Neural cell (in vitro differentiated cells): ENCODE measurements at regions not wholly inside any gene's neighbourhood (a gene's known extent, or its start where the extent isn't known, plus 50 kb on each side); places are given as distances from the start of the nearest gene placed in this dataset.

Experiments used
- CTCF ChIP-seq: fragments of 450-650 bp; IDR thresholded peaks from 2 replicates; pipeline ENCODE4 v1.5.1; 2014; ENCODE audit warnings: antibody characterized with exemption, mild to moderate bottlenecking, moderate library complexity; ENCODE audit not compliant: poor library complexity, severe bottlenecking
- EP300 ChIP-seq: fragments of 450-650 bp; conservative IDR thresholded peaks from 2 replicates; pipeline ENCODE4 v1.6.1; 2014; ENCODE audit warnings: antibody characterized with exemption, mild to moderate bottlenecking, moderate library complexity; ENCODE audit not compliant: poor library complexity, severe bottlenecking
- EZH2 ChIP-seq: fragments of 200-600, 300-800 bp; shearing (Covaris generic), sonication (generic); IDR thresholded peaks from 2 replicates; pipeline ENCODE4 v1.6.1; 2014; ENCODE audit warnings: antibody characterized with exemption, low read length, borderline replicate concordance, mild to moderate bottlenecking; ENCODE audit not compliant: insufficient read depth, poor library complexity, severe bottlenecking
- POLR2AphosphoS5 ChIP-seq: IDR thresholded peaks from 2 replicates; pipeline ENCODE4 v1.6.1; 2012
- RAD21 ChIP-seq: fragments of 450-650 bp; conservative IDR thresholded peaks from 2 replicates; pipeline ENCODE4 v1.6.1; 2014; ENCODE audit warnings: antibody characterized with exemption, mild to moderate bottlenecking, moderate library complexity
- REST ChIP-seq: IDR thresholded peaks from 2 replicates; pipeline ENCODE4 v1.6.1; 2012; ENCODE audit warnings: borderline replicate concordance
- SMC3 ChIP-seq: fragments of 450-650 bp; conservative IDR thresholded peaks from 2 replicates; pipeline ENCODE4 v1.6.1; 2014; ENCODE audit warnings: antibody characterized with exemption, mild to moderate bottlenecking, moderate library complexity; ENCODE audit not compliant: poor library complexity
- TAF1 ChIP-seq: IDR thresholded peaks from 2 replicates; pipeline ENCODE4 v1.6.1; 2012; ENCODE audit warnings: low read depth

GRCh38 chr1:223018534-223018933 lies 124.5 kb downstream of the TLR5 start:
- no peak for TF ChIP-seq CTCF
- no peak for TF ChIP-seq EP300
- no peak for TF ChIP-seq RAD21
- no peak for TF ChIP-seq SMC3
- no peak for TF ChIP-seq EZH2
- no peak for TF ChIP-seq REST
- no peak for TF ChIP-seq TAF1
- TF ChIP-seq POLR2AphosphoS5 = no peak
